ENCODE measurements at regions not wholly inside any gene's neighbourhood (a gene's known extent, or its start where the extent isn't known, plus 50 kb on each side); places are given as distances from the start of the nearest gene placed in this dataset.

- DNase-seq: no peak
Observed at GRCh38 chr10:121661451-121661851, 63.2 kb upstream of the FGFR2 start.

- DNase-seq: no peak
Observed at GRCh38 chr10:121659236-121659635, 61.0 kb upstream of the FGFR2 start.

GRCh38 chr10:121658611-121659010 is 60.4 kb upstream of the FGFR2 start:
- DNase-seq: no peak

- DNase-seq: no peak
Observed at GRCh38 chr10:121658111-121658510, 59.9 kb upstream of the FGFR2 start.

- no peak for DNase-seq
Observed at GRCh38 chr10:121655254-121656144, 57.3 kb upstream of the FGFR2 start.

- DNase-seq: no peak
Observed at GRCh38 chr10:121654021-121654545, 55.8 kb upstream of the FGFR2 start.

DNA sequence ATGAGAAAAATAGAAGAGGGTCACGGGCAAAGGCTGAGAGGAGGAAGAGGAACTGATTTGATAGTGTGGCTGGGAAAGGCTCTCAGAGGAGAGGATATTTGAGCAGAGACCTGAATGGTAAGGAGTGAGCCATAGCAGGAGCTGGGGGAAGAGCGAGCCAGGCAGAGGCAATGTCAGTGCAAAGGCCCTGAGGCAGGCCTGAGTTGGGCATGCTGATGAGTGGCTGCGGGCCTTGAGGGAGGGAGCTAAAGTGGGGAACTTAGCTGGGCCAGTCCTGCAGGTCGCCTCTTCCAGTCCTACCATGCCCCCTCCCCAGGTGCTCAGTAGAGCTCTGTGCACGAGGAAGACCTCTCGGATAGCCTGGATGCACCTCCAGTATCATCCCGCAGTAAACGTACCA is 55.4 kb upstream of the FGFR2 start:
- no peak for DNase-seq

DNA sequence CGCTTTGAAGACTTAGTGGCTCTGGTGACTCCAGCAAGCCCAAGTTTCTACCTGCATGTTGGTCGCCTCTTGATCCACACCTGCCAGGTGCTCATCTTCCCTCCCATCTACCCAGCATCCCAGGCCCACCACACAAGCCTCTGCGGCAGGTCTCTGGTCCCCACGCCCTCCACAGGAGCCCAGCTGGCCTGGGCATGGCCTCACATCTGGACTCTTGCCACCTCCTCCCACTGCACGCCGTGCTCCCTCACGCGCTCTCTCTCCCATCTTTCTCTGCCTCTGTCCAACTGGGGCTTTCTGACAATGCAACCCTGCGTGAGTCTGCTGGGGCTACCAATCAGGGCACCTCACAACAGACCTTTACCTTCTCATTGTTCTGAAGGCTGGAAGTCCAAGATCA is 50.2 kb upstream of the FGFR2 start:
- no peak for DNase-seq

- DNase-seq: no peak
Observed at GRCh38 chr10:121648059-121648458, 49.8 kb upstream of the FGFR2 start.

Data from eye (tissue), 1 donor.